HG02943 (cell line): ENCODE measurements at regions not wholly inside any gene's neighbourhood (a gene's known extent, or its start where the extent isn't known, plus 50 kb on each side); places are given as distances from the start of the nearest gene placed in this dataset.

Source experiments
- ATAC-seq: cut with Tn5 transposase; IDR thresholded peaks from one replicate; pipeline ENCODE4 v1.9.1; 2021; ENCODE audit warnings: mild to moderate bottlenecking, low read depth, moderate library complexity; ENCODE audit not compliant: unreplicated experiment

GRCh38 chr10:78565841-78566240, 502.9 kb upstream of the ZMIZ1 start:
- ATAC-seq, result no peak

- no peak for ATAC-seq
These were observed 502.3 kb upstream of the ZMIZ1 start for GRCh38 chr10:78566284-78567111.

- ATAC-seq, result no peak
These were observed 500.9 kb upstream of the ZMIZ1 start for GRCh38 chr10:78567680-78568455.

GRCh38 chr10:78568620-78569019, 500.1 kb upstream of the ZMIZ1 start:
- ATAC-seq, result no peak

GRCh38 chr10:78570633-78571235, 498.0 kb upstream of the ZMIZ1 start:
- no peak for ATAC-seq

- no peak for ATAC-seq
These were observed 497.5 kb upstream of the ZMIZ1 start for GRCh38 chr10:78571286-78571685.

- ATAC-seq, result no peak
These were observed 496.9 kb upstream of the ZMIZ1 start for GRCh38 chr10:78571891-78572290.

GRCh38 chr10:78572565-78572964, 496.2 kb upstream of the ZMIZ1 start:
- ATAC-seq, result no peak

- no peak for ATAC-seq
These were observed 494.2 kb upstream of the ZMIZ1 start for GRCh38 chr10:78574547-78574946.

- no peak for ATAC-seq
These were observed 493.4 kb upstream of the ZMIZ1 start for GRCh38 chr10:78575400-78575799.

GRCh38 chr10:78576276-78576675, 492.5 kb upstream of the ZMIZ1 start:
- no peak for ATAC-seq

GRCh38 chr10:78577712-78578111, 491.1 kb upstream of the ZMIZ1 start:
- ATAC-seq, result no peak

GRCh38 chr10:78578929-78579328, 489.8 kb upstream of the ZMIZ1 start:
- ATAC-seq, result no peak

- ATAC-seq, result no peak
These were observed 489.2 kb upstream of the ZMIZ1 start for GRCh38 chr10:78579576-78579975.

- ATAC-seq, result no peak
These were observed 488.8 kb upstream of the ZMIZ1 start for GRCh38 chr10:78579995-78580394.

- ATAC-seq, result no peak
These were observed 487.6 kb upstream of the ZMIZ1 start for GRCh38 chr10:78581133-78581694.

- ATAC-seq, result no peak
These were observed 486.2 kb upstream of the ZMIZ1 start for GRCh38 chr10:78582540-78582939.

- ATAC-seq, result no peak
These were observed 484.5 kb upstream of the ZMIZ1 start for GRCh38 chr10:78584266-78584665.

GRCh38 chr10:78584681-78585080, 484.1 kb upstream of the ZMIZ1 start:
- ATAC-seq, result no peak

- ATAC-seq, result no peak
These were observed 482.8 kb upstream of the ZMIZ1 start for GRCh38 chr10:78585952-78586351.

GRCh38 chr10:78588194-78588811, 480.5 kb upstream of the ZMIZ1 start:
- no peak for ATAC-seq
